H1 (cell line): ENCODE measurements at regions not wholly inside any gene's neighbourhood (a gene's known extent, or its start where the extent isn't known, plus 50 kb on each side); places are given as distances from the start of the nearest gene placed in this dataset.

Experiments used
- CTCF ChIP-seq, 3 experiments: IDR thresholded peaks; 1 replicate in 2 of 3; 2 replicates in 1 of 3; pipeline versions ENCODE4 v1.5.1 to v1.6.1; 2011; ENCODE audit warnings: low read length in 3 of 3, mild to moderate bottlenecking in 3 of 3, inconsistent platforms in 2 of 3, low read depth in 1 of 3, moderate library complexity in 1 of 3; ENCODE audit not compliant: insufficient read depth in 1 of 3; ENCODE audit errors: control extremely low read depth in 1 of 3
- POLR2A ChIP-seq, 2 experiments: IDR thresholded peaks; 1 replicate in 1 of 2; 2 replicates in 1 of 2; pipeline ENCODE4 v1.6.1; 2011; ENCODE audit warnings: low read depth in 2 of 2, low read length in 2 of 2, mild to moderate bottlenecking in 2 of 2; ENCODE audit errors: control extremely low read depth in 1 of 2
- YY1 ChIP-seq: IDR thresholded peaks from 2 replicates; pipeline ENCODE4 v1.6.1; 2011; ENCODE audit warnings: low read depth, mild to moderate bottlenecking, low read length

- no peak for TF ChIP-seq CTCF (IDR thresholded peaks at IDR 0.05; ENCODE audit: control extremely low read depth in 1 of 3, insufficient read depth in 1 of 3, low read depth in 1 of 3, low read length in 3 of 3)
- no peak for TF ChIP-seq POLR2A (IDR thresholded peaks at IDR 0.05; ENCODE audit: control extremely low read depth in 1 of 2, low read depth in 2 of 2, low read length in 2 of 2)
- TF ChIP-seq YY1: no peak
Observed at GRCh38 chr6:113127786-113128419, 729.2 kb upstream of the MARCKS start.
